ENCODE measurements at regions not wholly inside any gene's neighbourhood (a gene's known extent, or its start where the extent isn't known, plus 50 kb on each side); places are given as distances from the start of the nearest gene placed in this dataset.

- Histone ChIP-seq H3K4me3 (ENCODE audit: low read depth in 2 of 2, low read length in 1 of 2) (no peak overlapping the region), H3K36me3 (replicated peaks in 1 of 2; ENCODE audit: control insufficient read depth in 1 of 2, insufficient read depth in 2 of 2, low read length in 1 of 2) (no peaks in the 10 kb centered on the region), H3K4me1 (ENCODE audit: control insufficient read depth in 1 of 2, insufficient read depth in 2 of 2, low read depth in 1 of 2, low read length in 1 of 2) (no peaks in the 10 kb centered on the region), H3K9me2 (no peaks in the 10 kb centered on the region), H3K9me3 (peaks cover 12% of the 10 kb centered on the region; the same call in 1 of the 2 replicates), H3F3A (replicated peaks; ENCODE audit: insufficient read depth) (no peaks in the 10 kb centered on the region), H4K20me1 (ENCODE audit: insufficient read depth) (no peaks in the 10 kb centered on the region), H2AFZ (ENCODE audit: low read depth) (no peak overlapping the region), H3K79me2 (ENCODE audit: insufficient read depth) (no peaks in the 10 kb centered on the region), H3K27ac (ENCODE audit: low read depth in 2 of 2, low read length in 1 of 2) (no peak overlapping the region), H3K4me2 (no peak overlapping the region), H3K9ac (no peak overlapping the region), H3K27me3 (ENCODE audit: insufficient read depth) (no peaks in the 10 kb centered on the region)
- no peak for DNase-seq
- no peak for TF ChIP-seq POLR2AphosphoS5 (IDR thresholded peaks at IDR 0.05; ENCODE audit: low read depth, low read length)
- TF ChIP-seq ZBTB33 (IDR thresholded peaks at IDR 0.05; ENCODE audit: borderline replicate concordance, low read depth): no peak
- no peak for TF ChIP-seq TCF12 (IDR thresholded peaks at IDR 0.05)
- TF ChIP-seq SMC3 (IDR thresholded peaks at IDR 0.05; ENCODE audit: low read depth, low read length): no peak
- no peak for TF ChIP-seq GATA2 (CRISPR knock-in tag; IDR thresholded peaks at IDR 0.05)
- TF ChIP-seq NFIC (IDR thresholded peaks at IDR 0.05; ENCODE audit: borderline replicate concordance): no peak
- TF ChIP-seq RCOR1 (IDR thresholded peaks at IDR 0.05; ENCODE audit: low read length): no peak
- no peak for TF ChIP-seq EP300 (IDR thresholded peaks at IDR 0.05; ENCODE audit: borderline replicate concordance in 1 of 2, low read depth in 1 of 2, low read length in 1 of 2)
- TF ChIP-seq RFX5 (IDR thresholded peaks at IDR 0.05; ENCODE audit: low read length): no peak
- no peak for TF ChIP-seq RAD21 (IDR thresholded peaks at IDR 0.05; ENCODE audit: low read length)
- no peak for TF ChIP-seq NRF1 (IDR thresholded peaks at IDR 0.05; ENCODE audit: low read depth, low read length)
- no peak for TF ChIP-seq JUND (IDR thresholded peaks at IDR 0.05)
- ChIA-PET CTCF (no interaction called here), POLR2A (no interaction called here)
- 6% methylated on average over 7 of the region's 7 CpGs for WGBS (ENCODE audit: low lambda C conversion rate)
Observed at GRCh38 chr12:46084666-46085631, 94.6 kb upstream of the SCAF11 start.

GRCh38 chr12:46082490-46083200 lies 92.3 kb upstream of the SCAF11 start:
- Histone ChIP-seq H2AFZ (ENCODE audit: low read depth) (no peak overlapping the region), H3K9me3 (peaks cover 12% of the 10 kb centered on the region; the same call in 1 of the 2 replicates), H3K79me2 (ENCODE audit: insufficient read depth) (no peaks in the 10 kb centered on the region), H3K27me3 (ENCODE audit: insufficient read depth) (no peaks in the 10 kb centered on the region), H3K4me3 (ENCODE audit: low read depth in 2 of 2, low read length in 1 of 2) (no peak overlapping the region), H3K9ac (no peak overlapping the region), H3K4me1 (ENCODE audit: control insufficient read depth in 1 of 2, insufficient read depth in 2 of 2, low read depth in 1 of 2, low read length in 1 of 2) (no peaks in the 10 kb centered on the region), H3F3A (replicated peaks; ENCODE audit: insufficient read depth) (no peaks in the 10 kb centered on the region), H3K27ac (ENCODE audit: low read depth in 2 of 2, low read length in 1 of 2) (no peak overlapping the region), H3K4me2 (no peak overlapping the region), H4K20me1 (ENCODE audit: insufficient read depth) (no peaks in the 10 kb centered on the region), H3K36me3 (replicated peaks in 1 of 2; ENCODE audit: control insufficient read depth in 1 of 2, insufficient read depth in 2 of 2, low read length in 1 of 2) (no peaks in the 10 kb centered on the region), H3K9me2 (no peaks in the 10 kb centered on the region)
- DNase-seq: no peak
- CTCF ChIA-PET: interaction anchor here (0.8 to 1.4 kb wide), 3 partner anchors 11 to 938 kb away, joined by 3 to 6 read pairs (median 3); no protein-coding TSS in a partner anchor
- WGBS (ENCODE audit: low lambda C conversion rate): 33% methylated on average over 1 of the region's 1 CpG
- POLR2A ChIA-PET: no interaction called here
- no peak for TF ChIP-seq EP300 (IDR thresholded peaks at IDR 0.05; ENCODE audit: borderline replicate concordance in 1 of 2, low read depth in 1 of 2, low read length in 1 of 2)
- no peak for TF ChIP-seq TEAD4 (IDR thresholded peaks at IDR 0.05; ENCODE audit: borderline replicate concordance, insufficient read depth)
- TF ChIP-seq FOXJ3 (CRISPR knock-in tag; IDR thresholded peaks at IDR 0.05): no peak
- TF ChIP-seq RFX5 (IDR thresholded peaks at IDR 0.05; ENCODE audit: low read length): no peak
- no peak for TF ChIP-seq MAX (IDR thresholded peaks at IDR 0.05; ENCODE audit: low read depth)
- no peak for TF ChIP-seq GABPA (IDR thresholded peaks at IDR 0.05; ENCODE audit: low read depth)
- TF ChIP-seq RXRA (IDR thresholded peaks at IDR 0.05; ENCODE audit: borderline replicate concordance, low read depth): no peak
- TF ChIP-seq CHD2 (IDR thresholded peaks at IDR 0.05; ENCODE audit: low read length, partially characterized antibody): no peak
- TF ChIP-seq FOXM1 (IDR thresholded peaks at IDR 0.05; ENCODE audit: low read depth): no peak
- TF ChIP-seq TAF1 (IDR thresholded peaks at IDR 0.05; ENCODE audit: borderline replicate concordance, low read depth, low read length): no peak
- TF ChIP-seq NRF1 (IDR thresholded peaks at IDR 0.05; ENCODE audit: low read depth, low read length): no peak
- TF ChIP-seq YY1 (IDR thresholded peaks at IDR 0.05; ENCODE audit: low read depth): no peak
- no peak for TF ChIP-seq USF1 (IDR thresholded peaks at IDR 0.05; ENCODE audit: borderline replicate concordance, low read depth)
- TF ChIP-seq MXI1 (IDR thresholded peaks at IDR 0.05; ENCODE audit: low read depth, low read length): no peak
- TF ChIP-seq RCOR1 (IDR thresholded peaks at IDR 0.05; ENCODE audit: low read length): no peak
- no peak for TF ChIP-seq FOSL2 (IDR thresholded peaks at IDR 0.05; ENCODE audit: borderline replicate concordance, low read depth)

Measured in SK-N-SH (cell line).